NCI-H748 (cell line): ENCODE measurements at regions not wholly inside any gene's neighbourhood (a gene's known extent, or its start where the extent isn't known, plus 50 kb on each side); places are given as distances from the start of the nearest gene placed in this dataset.
A peak's percentile ranks its signal among the peaks of the same experiment; 100 is the strongest.

Source experiments
- DNase-seq: peaks from one replicate; lab custom pipeline; 2025; ENCODE audit not compliant: unreplicated experiment; lab: John Stamatoyannopoulos, UW

- DNase-seq: no peak
Measured at GRCh38 chr7:98679741-98680140, 62.7 kb downstream of the NPTX2 start.

GRCh38 chr7:98681511-98681910 lies 64.4 kb downstream of the NPTX2 start:
- DNase-seq: peak; percentile 42

GRCh38 chr7:98681951-98682350 lies 64.9 kb downstream of the NPTX2 start:
- DNase-seq: peak; percentile 96

GRCh38 chr7:98683514-98683913 lies 66.4 kb downstream of the NPTX2 start:
- DNase-seq: no peak

- peak; percentile 22 for DNase-seq
Measured at GRCh38 chr7:98685541-98685940, 68.5 kb downstream of the NPTX2 start.

GRCh38 chr7:98686466-98687080 lies 69.5 kb downstream of the NPTX2 start:
- DNase-seq: no peak

GRCh38 chr7:98687111-98687751 lies 70.1 kb downstream of the NPTX2 start:
- peak; percentile 84 for DNase-seq

- DNase-seq: no peak
Measured at GRCh38 chr7:98691619-98692018, 74.5 kb downstream of the NPTX2 start.

GRCh38 chr7:98697083-98697482 lies 80.0 kb downstream of the NPTX2 start:
- no peak for DNase-seq

GRCh38 chr7:98697485-98698240 lies 80.6 kb downstream of the NPTX2 start:
- DNase-seq: no peak

GRCh38 chr7:98698976-98699375 lies 81.9 kb downstream of the NPTX2 start:
- DNase-seq: no peak

- no peak for DNase-seq
Measured at GRCh38 chr7:98700533-98700932, 83.4 kb downstream of the NPTX2 start.

- no peak for DNase-seq
Measured at GRCh38 chr7:98701372-98701771, 84.3 kb downstream of the NPTX2 start.

GRCh38 chr7:98702021-98702420 lies 84.9 kb downstream of the NPTX2 start:
- DNase-seq: no peak

- no peak for DNase-seq
Measured at GRCh38 chr7:98703916-98704315, 86.8 kb downstream of the NPTX2 start.

- no peak for DNase-seq
Measured at GRCh38 chr7:98705626-98706025, 88.5 kb downstream of the NPTX2 start.

- no peak for DNase-seq
Measured at GRCh38 chr7:98707076-98707475, 90.0 kb downstream of the NPTX2 start.

GRCh38 chr7:98711945-98712344 lies 94.9 kb downstream of the NPTX2 start:
- DNase-seq: no peak

- DNase-seq: no peak
Measured at GRCh38 chr7:98713165-98713810, 96.2 kb downstream of the NPTX2 start.

- DNase-seq: no peak
Measured at GRCh38 chr7:98719396-98719795, 102.3 kb downstream of the NPTX2 start.

GRCh38 chr7:98722402-98722801 lies 105.3 kb downstream of the NPTX2 start:
- no peak for DNase-seq

GRCh38 chr7:98724591-98724990 lies 107.5 kb downstream of the NPTX2 start:
- DNase-seq: no peak
